ENCODE measurements at regions not wholly inside any gene's neighbourhood (a gene's known extent, or its start where the extent isn't known, plus 50 kb on each side); places are given as distances from the start of the nearest gene placed in this dataset.
A peak's percentile ranks its signal among the peaks of the same experiment; 100 is the strongest.

DNA sequence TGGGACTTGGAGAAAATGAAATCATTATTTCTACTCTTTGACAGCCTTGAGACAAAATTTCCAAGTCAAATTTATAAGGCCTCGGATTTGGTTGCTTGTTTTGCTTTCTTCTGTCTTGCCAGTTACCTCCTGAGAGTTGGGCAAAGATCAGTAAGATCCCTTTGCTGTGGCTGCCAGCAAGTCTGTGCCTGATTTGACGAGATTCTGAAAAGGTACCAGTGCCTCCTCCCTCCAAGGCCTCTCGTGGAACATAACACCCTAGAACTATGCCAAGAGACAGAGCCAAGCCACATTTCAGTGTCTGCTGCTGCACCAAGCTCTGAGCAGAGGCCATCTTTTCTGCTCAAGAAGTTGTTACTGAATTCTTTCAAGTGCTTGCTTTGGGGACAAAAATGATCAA lies 61.0 kb downstream of the GTPBP8 start:
- DNase-seq (ENCODE audit: low read depth): no peak

DNA sequence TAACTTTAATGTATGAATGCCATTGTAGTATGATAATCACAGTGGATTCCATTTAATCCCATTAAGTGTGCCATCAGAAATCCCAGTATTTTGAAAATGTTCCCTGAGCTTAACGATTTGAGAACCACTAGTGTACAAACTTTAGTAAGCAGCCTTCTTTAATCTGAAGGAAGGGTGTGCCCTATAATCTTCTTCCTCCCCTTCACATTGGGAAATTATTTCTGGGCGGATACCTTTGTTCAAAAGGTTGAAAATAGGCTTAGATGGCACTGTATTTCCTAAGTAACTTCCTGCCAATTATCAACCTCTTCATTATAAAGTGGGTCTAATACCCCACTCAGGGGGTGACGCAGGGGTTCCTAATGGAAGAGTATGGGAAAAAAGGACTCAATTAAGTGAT lies 62.4 kb downstream of the GTPBP8 start:
- no peak for DNase-seq (ENCODE audit: low read depth)

DNA sequence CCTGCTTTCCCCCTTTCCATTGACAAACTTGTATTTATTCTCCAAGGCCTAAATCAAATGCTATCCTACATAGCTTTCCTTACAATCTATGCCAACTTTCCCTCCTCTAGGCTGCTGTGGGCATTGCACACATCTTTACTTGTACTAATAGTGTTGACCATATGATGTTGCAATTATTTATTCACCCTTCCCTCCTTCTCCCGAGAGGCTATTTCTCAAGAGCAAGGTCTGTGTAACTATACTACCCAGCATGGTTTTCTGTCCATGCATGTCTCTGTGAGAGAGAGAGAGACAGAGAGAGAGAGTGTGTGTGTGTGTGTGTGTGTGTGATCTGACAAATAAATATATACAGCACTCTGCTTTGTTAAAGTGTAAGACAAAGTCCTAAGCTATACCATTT lies 63.8 kb downstream of the GTPBP8 start:
- peak; percentile 77 for DNase-seq (ENCODE audit: low read depth)

DNA sequence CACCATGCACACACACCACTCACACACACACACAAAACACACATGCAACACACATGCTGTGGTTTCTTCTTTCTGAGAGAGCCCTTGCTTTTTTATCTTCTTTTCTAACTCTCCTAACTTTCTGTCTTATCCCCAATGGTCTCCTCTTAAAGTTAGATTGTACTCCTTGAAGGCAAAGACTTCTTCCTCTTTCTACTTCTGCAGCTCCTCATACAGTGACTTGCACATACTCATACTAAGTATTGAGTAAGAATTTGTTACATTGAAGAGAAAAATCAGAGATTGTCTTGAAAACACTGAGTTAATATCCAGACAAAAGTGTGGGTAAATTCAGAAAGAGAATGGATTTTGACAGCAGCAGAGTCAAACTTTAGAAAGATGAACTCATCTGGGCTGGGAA lies 64.4 kb downstream of the GTPBP8 start:
- no peak for DNase-seq (ENCODE audit: low read depth)

DNA sequence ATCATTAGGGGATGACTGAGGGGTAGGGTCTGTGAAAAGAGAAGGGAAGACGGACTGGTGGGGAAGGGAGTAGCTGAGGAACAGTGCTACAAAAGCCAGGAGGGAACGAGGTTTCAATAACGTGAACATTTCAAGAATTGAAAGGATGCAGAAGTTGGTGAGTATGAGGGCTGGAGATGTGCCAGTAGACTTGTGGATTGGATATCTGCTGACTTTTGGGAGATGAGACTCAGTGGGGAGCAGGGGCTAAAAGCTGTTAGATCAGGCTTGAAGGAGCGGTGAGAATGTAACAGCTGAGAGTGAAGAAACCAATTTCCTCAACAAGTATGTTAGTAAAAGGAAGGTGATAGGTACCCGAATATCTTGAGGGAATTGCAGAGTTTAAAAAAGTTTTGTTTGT lies 65.2 kb downstream of the GTPBP8 start:
- no peak for DNase-seq (ENCODE audit: low read depth)

DNA sequence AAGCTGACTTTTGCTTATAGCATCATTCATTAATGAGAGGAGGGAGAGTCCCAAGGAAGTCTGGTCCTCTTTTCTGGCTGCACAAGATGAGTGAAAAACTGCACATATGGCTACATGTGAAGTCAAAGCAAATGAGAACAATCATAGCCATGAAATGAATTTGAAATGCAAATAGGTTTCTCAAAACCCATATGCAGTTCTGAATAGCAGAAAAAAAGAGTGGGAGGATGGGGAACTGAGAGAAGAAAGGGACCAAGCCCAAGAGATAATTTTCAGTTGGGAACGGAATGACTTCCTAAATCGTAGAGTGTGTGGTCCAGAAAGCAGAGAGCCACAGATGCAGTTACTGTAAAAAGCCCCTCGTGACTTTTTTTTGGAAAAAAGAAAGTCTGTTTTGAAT lies 66.3 kb downstream of the GTPBP8 start:
- DNase-seq (ENCODE audit: low read depth): no peak

DNA sequence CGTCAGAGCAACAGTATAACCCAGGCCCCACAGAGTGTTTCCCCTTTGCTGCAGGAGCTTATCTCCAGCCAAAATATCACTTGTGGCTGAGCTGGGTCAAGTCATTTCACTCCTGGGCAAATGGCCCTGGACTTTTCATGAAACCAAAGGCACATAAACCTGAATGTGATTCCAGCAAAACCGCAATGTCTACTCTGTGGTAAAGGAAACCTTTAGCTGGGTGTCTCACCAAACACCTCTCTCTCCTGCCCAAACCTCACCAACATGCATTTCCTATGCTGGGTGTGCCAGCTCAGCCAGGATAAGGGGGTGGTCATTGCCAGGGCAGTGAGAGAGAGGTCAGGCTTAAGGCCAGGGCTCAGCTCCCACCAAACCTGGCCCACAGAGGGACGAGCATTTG lies 67.4 kb downstream of the GTPBP8 start:
- no peak for DNase-seq (ENCODE audit: low read depth)

DNA sequence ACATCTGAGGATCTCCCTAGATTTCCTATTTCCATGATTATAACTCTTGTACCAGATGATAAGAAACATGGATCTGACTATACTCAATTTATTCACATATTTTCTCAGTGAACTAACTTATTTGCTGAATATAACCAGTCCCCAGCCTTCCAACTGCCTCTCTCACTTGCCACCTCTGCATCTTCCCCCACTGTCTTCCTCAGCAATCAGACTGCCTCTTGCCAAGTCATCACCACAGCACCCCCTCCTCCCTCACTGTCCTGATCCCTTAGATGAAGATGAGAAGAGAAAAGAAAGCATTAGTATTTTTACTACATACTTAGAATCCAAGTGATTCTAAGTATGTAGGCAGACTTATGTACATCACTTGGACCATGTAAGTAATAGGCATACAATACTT lies 71.9 kb downstream of the GTPBP8 start:
- DNase-seq (ENCODE audit: low read depth): no peak

DNA sequence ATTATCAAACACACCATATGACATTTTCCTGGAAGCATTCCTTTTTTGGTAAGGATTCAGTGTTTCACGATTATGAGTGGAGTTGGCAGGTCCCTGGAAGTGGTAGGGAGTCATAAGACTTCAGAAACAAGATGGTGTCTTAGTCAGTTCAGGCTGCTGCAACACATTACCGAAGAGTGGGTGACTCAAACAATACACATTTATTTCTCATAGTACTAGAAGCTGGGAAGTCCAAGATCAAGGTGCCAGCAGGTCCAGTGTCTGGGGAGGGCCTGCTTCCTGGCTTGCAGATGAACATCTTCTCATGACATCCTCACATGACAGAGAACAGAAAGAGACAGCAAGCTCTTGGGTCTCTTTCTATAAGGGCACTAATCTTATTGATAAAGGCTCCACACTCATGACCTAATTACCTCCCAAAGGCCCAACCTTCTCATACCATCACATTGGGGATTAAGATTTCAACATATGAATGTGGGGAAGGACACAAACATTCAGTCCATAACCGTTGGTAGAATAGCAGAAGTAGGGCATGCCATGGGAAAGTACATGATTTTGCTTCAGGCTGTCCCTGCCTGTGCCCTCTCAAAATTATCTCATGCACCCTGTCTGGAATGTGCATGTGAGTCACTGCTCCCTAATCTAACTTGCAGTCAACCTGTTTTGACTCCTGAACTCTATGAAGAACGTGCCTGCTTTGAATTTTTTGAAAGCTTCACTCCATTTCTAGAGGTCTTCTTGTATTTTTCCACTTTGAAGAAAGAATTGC lies 72.5 kb downstream of the GTPBP8 start:
- peak; percentile 26 for DNase-seq (ENCODE audit: low read depth)

DNA sequence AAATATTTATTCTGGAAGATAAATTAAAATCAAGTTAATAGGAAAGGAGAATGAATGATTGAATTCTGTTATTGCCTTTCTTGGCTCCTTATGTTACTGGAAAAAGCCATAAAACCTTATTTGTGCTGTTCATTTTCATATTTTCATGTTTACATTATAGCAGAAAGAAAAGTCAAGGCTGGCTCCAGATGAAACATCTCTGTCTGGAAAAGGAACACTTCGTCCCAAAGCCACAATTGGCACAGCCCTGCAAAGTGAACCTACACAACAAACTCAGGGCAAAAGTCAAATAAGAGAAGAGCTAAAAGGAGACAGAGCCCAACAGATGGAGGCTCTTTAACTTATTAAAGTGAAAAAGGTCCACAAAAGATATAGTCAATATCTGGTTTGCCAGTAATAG lies 73.4 kb downstream of the GTPBP8 start:
- no peak for DNase-seq (ENCODE audit: low read depth)

DNA sequence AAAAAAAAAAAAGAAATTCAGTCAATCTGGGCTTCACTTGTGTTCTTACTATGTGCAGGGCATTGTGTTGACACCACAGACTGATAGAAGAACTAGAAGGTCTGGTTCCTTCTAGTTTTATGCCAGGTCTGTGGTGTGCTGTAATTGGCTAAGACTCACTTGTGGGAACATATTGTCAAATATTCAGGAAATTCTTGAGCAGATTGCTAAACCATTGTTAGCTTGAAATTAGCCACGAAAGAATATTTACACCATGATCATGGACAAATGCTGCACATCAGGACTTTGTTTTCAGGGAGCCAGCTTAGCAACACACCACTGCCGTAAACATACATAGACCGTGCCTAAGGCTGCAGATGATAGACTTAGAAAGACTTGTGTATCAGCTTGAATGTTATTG lies 74.6 kb downstream of the GTPBP8 start:
- DNase-seq (ENCODE audit: low read depth): no peak

DNA sequence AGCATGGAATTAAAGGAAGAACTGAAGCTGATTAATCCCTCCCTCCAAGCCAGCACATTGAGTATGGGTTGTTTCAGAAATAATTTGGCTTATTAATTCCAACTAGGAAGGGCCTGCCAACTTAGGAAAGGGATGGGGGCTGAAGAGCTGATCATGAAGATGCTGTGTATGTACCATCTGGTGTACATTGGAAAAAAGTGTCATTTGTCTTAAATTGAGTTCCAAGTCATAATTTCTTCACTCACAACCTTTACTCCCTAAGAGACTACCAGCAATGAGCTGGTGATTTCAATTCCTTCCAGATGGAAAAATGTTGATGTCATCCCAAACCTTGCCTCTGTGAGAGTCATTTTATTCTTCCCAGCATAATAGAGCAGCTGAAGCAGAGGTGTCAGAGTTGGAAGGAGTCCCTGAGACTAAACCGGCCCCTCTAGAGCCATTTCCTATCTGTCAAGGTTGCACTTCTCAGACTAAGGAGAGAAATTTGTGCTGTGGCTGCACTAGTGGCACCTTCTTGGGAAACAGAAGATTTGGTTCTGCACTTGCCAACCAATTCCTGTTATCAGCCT lies 79.4 kb downstream of the GTPBP8 start:
- DNase-seq (ENCODE audit: low read depth): peak; percentile 43

DNA sequence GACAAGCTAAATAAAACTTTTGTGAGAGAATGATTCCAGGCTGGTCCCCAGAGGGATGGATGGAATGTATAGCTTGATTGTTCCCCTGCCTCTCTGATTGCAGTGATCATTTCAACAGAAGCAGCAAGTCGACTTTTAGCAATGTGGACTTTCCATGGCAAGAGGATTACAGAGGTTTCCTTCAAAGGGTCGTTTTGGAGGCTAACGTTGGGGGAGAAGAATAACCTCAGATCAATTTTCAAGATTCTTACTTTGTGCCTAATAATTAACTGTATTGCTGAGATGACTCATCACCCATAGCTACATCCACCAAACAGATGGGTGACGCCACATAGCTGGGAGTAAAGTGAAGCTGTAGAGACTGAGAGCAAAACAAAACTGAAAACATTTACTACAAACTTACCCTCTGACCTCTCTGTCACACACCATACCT lies 79.9 kb downstream of the GTPBP8 start:
- DNase-seq (ENCODE audit: low read depth): peak; percentile 90

DNA sequence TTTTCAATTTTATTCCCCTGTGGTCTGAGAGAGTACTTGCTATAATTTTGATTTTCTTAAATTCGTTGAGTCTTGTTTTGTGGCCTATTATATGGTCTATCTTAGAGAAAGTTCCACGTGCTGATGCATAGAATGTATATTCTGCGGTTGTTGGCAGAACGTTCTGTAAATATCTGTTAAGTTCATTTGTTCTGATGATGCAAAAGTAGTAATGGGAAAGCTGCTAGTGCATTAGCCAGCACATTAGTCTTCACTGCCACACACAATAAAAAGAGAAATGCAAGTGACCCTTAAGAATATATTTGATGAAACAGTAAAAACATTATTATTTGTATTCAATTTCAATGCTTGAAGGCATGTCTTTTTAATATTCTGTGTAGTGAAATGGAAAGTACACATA lies 84.8 kb downstream of the GTPBP8 start:
- no peak for DNase-seq (ENCODE audit: low read depth)

DNA sequence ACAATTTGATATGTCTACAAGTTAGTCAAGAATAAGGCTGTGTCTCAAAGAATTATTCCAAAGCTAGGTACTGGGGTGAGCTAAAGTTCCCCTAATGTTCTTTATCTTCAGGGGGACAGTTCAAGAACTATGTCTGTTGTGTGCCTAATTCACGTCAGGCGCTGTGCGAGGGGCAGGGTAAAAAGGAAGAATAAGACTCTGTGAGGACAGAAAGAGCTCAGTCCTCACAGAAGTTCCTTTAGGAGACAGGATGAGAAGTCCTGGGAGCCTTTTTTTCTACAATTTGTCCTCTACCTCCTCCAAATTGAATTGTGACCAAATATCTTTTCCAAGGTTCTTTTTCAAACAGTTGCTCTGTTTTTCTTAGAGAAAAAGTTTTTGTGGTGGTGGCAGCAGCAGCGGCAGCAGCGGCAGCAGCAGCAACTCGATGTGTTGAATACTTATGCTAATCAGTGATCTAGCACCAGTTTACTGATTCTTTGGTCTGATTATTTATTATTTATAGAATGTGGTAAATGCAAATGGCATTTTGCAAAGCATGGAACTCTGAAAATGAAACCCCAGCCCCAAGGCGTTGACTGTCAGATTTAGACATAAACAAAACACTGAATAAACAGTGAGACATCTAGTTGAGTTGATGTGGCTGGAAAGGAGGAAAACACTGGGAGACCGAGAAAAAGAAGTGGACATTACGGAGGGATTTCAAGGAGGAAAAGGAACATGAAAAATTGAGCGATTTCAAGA lies 88.6 kb downstream of the GTPBP8 start:
- DNase-seq (ENCODE audit: low read depth): peak; percentile 31

DNA sequence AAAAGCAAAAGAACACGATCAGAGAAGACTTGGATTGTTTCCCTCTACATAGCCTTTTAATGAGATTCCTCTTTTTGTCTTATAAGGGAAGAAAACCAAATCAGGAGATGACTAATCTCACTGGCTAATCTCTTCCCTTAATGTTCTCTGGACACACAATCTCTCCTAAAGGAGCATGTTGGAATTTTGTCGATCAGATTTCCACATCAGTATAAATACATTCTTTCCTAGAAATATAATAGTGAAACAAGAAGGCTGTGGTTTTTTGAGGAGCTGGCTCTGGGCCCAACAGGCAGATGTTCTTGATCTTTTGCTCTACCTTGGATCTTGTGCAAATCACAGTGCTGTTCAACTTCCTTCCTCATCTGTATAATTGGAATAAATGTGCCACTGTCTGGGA lies 94.0 kb downstream of the GTPBP8 start:
- peak; percentile 32 for DNase-seq (ENCODE audit: low read depth)

DNA sequence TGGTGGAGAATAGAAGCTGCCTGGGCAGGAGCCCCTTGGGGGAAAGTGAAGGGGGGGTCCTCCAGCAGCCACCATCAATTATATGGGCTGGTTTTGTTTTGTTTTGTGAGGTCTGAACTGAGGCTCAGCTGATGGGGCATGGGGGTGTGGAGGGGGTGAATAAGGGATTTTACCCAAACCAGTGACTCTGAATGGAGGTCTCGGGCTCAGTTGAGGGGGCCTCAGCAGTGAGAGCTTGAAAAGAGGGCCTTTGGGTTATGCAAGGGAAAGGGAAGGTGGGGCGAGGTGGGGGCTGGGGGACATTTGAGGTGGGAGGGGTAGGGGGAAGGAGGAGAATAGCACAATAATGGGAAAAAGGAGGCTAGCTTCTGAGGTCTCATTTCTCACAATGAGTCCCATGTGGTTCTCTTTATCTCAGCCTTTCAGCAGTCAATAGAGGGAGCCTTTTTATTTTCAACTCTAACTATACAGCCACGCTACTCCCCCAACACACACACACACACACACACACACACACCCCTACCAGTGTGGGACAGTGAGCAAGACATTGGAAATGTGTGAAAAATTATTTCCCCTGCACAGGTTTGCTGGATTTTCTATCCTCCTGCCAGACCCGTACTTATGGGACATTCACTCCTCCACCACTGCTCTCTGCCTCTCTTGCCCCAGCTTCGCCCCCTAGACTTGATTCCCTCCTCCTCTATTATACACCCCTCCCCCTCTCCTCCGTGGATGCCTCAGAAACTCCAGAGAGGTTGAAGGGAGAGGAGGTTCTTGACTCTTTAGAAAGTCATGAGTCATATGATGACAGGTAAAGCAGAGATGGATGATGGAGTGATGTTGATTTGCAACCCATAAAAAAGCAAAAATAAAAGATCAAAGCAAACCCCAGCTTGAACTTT lies 96.0 kb downstream of the GTPBP8 start:
- no peak for DNase-seq (ENCODE audit: low read depth)

DNA sequence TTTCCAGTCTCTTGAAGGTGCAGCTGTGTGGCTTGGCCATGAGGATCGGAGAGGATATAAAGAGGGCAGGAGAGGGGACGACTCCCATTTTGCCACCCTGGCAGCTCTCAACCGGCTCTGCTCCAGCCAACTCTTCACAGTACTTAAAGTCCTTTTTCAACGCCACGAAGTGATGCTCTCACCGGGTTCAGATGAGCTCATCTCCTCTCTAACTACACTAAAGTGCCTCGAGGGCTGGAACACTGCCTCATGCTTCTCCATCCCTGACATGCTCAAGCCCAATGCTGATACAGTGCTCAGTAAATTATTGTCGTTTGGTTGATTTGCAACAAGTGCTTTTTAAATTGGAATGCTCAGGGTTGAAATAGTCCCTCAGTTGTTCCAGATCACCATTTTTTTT lies 97.8 kb downstream of the GTPBP8 start:
- no peak for DNase-seq (ENCODE audit: low read depth)

DNA sequence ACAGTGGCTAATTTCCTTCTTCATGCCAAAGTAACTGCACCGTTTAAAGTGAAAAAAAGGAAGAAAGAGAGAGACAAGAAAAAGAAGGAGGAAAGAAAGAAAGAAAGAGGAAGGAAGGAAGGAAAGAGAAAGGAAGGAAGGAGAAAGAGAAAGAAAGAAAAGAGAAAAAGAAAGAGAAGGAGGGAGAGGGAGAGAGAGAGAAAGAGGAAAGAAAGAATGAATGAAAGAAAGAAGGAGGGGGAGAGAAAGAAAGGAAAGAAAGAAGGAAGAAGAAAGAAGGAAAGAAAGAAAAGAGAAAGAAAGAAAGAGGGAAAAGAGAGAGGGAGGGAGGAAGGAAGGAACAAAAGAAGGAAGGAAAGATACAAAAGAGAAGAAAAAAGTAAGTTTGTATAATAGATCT lies 100.6 kb downstream of the GTPBP8 start:
- no peak for DNase-seq (ENCODE audit: low read depth)

DNA sequence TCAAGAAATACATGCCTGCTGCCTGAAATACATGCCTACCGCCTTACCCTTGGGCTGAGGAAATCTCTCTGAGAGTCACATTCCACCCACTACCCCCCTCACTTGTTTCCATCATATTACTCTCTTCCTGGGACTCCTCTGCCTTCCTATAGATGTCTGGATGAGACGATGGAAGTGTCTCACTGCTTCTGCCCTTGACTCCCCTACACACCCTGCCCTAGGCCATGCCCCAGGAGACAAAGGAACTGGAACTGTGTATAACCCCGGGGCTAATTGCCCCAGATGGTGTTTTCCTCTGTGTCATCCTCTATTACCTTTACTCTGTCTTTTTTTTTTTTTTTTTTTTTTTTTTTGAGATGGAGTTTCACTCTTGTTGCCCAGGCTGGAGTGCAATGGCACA lies 102.0 kb downstream of the GTPBP8 start:
- no peak for DNase-seq (ENCODE audit: low read depth)

DNA sequence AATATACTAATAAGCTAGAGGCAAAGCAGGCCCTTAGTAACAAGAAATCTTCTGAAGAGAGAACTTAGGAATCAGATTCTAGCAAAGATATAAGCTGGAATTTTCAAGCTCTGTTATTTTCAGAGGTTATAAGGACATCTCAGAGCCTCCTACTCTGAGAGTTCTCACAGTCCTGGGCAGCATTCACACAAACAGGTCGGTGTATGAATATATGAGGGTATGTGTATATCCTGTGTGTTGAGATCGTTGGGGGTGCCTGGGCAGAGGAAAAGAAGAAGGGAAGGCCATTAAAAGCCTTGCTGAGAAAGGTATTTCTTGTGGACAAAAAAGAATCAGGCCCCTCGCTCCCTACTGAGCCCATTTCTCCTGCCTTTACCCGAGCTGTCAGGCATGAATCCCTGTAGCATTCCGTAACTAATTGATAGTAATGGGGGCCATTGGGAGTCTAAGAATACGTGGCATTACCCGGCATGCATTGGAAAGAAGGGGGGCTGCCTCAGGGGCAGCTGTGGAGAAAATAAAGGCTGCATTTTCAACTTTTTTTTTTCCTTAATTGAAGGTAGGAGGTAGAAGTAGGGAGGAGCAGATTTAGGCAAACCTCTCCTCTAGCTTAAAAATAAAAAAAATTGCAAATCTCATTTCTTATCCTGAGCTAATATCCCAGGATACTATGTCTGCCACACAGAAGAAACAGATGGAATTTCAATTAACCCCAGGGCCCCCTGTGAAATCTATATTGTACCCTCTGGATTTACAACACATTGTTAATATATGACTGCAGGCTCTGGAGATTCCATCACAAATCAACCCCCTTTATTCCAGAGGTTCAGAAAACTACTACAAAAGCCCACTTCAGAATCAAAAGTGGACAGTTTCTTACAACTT lies 103.8 kb downstream of the GTPBP8 start:
- DNase-seq (ENCODE audit: low read depth): no peak

Measured in renal cortical epithelial cell (primary cell).